K562 (cell line): ENCODE measurements at regions not wholly inside any gene's neighbourhood (a gene's known extent, or its start where the extent isn't known, plus 50 kb on each side); places are given as distances from the start of the nearest gene placed in this dataset.

ENCODE experiments used
- ATAC-seq: fragments of 200-7000 bp; cut with Tn5 transposase; 3 replicates; pipeline ENCODE4 v1.9.1; 2020; ENCODE audit warnings: moderate library complexity
- BruUV-seq: library from RNA; stranded (reverse); fragments of 400-500 nt; replicated peaks from 2 replicates; lab custom pipeline; 2021; lab: Mats Ljungman, UMichigan
- CTCF ChIA-PET: fragments of 300-600 bp; formaldehyde crosslinking; extraction: SDS; loops from one replicate; lab custom pipeline; 2021; ENCODE audit warnings: low intra/inter-chr PET ratio; lab: Yijun Ruan, JAX
- POLR2A ChIA-PET: fragments of 300-600, 350-650 bp; sonication (Branson Sonifier 250); formaldehyde crosslinking; extraction: SDS; loops from one replicate; lab custom pipeline; 2021; ENCODE audit warnings: antibody characterized with exemption, inconsistent platforms; lab: Yijun Ruan, JAX
- DNase-seq, 4 experiments: peaks; one replicate each; pipeline versions ENCODE4 v3.0.0 to v3.0.0-alpha.2; 2011 to 2018; ENCODE audit warnings: low spot score in 3 of 4, mixed read lengths in 3 of 4; ENCODE audit errors: extremely low read depth in 1 of 4
- FAIRE-seq: peaks from 2 replicates; lab custom pipeline; 2011; peaks lifted over from hg19 to GRCh38; lab: Jason Lieb, UNC
- H2AFZ ChIP-seq: 2 replicates; pipeline ENCODE4 v1.6.0; 2011; ENCODE audit warnings: low read depth, low read length, control low read depth, inconsistent platforms
- H3K27ac ChIP-seq: fragments of 200-600 bp; 3 replicates; pipeline ENCODE4 v1.8.0; 2011; ENCODE audit warnings: low read depth, mild to moderate bottlenecking, control low read depth, inconsistent platforms, low read length, moderate library complexity, mixed read lengths; ENCODE audit errors: extremely low read depth
- H3K27me3 ChIP-seq, 2 experiments: fragments of 300-600 bp in 1 of 2; 2 replicates in 1 of 2; 3 replicates in 1 of 2; pipeline versions ENCODE4 v1.6.0 to v1.8.0; 2011; ENCODE audit warnings: inconsistent platforms in 2 of 2, low read length in 2 of 2, mild to moderate bottlenecking in 1 of 2, mixed read lengths in 1 of 2, moderate library complexity in 1 of 2; ENCODE audit not compliant: control insufficient read depth in 2 of 2, insufficient read depth in 2 of 2
- H3K36me3 ChIP-seq: fragments of 300-600 bp; 3 replicates; pipeline ENCODE4 v1.8.0; 2011; ENCODE audit warnings: mild to moderate bottlenecking, low read length, inconsistent platforms; ENCODE audit not compliant: control insufficient read depth, insufficient read depth
- H3K4me1 ChIP-seq, 2 experiments: fragments of 200-600 bp in 1 of 2; replicated peaks in 1 of 2; 2 replicates in 1 of 2; 3 replicates in 1 of 2; pipeline versions ENCODE4 v1.5.1 to v1.8.0; 2011; ENCODE audit warnings: inconsistent platforms in 2 of 2, low read length in 2 of 2, mild to moderate bottlenecking in 1 of 2, mixed read lengths in 1 of 2, moderate library complexity in 1 of 2; ENCODE audit not compliant: control insufficient read depth in 2 of 2, insufficient read depth in 2 of 2
- H3K4me2 ChIP-seq: 2 replicates; pipeline ENCODE4 v1.6.1; 2011; ENCODE audit warnings: low read length, control low read depth, inconsistent platforms, mixed read lengths; ENCODE audit not compliant: insufficient read depth
- H3K4me3 ChIP-seq: fragments of 200-600 bp; sonication (generic), shearing (Covaris generic); 2 replicates; pipeline ENCODE4 v1.5.1; 2016; ENCODE audit warnings: control low read depth, inconsistent platforms
- H3K79me2 ChIP-seq: fragments of 200-600 bp; 3 replicates; pipeline ENCODE4 v1.8.0; 2011; ENCODE audit warnings: low read length, inconsistent platforms; ENCODE audit not compliant: control insufficient read depth, insufficient read depth
- H3K9ac ChIP-seq, 2 experiments: 2 replicates each; pipeline versions ENCODE4 v1.6.0 to v1.6.1; 2011; ENCODE audit warnings: low read depth in 2 of 2, low read length in 2 of 2, control low read depth in 1 of 2, inconsistent platforms in 1 of 2, mild to moderate bottlenecking in 1 of 2, mixed read lengths in 1 of 2; ENCODE audit not compliant: insufficient read depth in 1 of 2
- H3K9me1 ChIP-seq: one replicate; pipeline ENCODE4 v1.6.0; 2011; ENCODE audit warnings: inconsistent platforms, mild to moderate bottlenecking, low read length, moderate library complexity; ENCODE audit not compliant: control insufficient read depth, insufficient read depth
- H3K9me3 ChIP-seq: replicated peaks from 2 replicates; pipeline ENCODE4 v1.5.1; 2011; ENCODE audit warnings: low read depth, low read length, inconsistent platforms; ENCODE audit not compliant: control insufficient read depth, insufficient read depth
- H4K20me1 ChIP-seq: replicated peaks from 2 replicates; pipeline ENCODE4 v1.6.1; 2011; ENCODE audit warnings: low read length, inconsistent platforms, mixed read lengths; ENCODE audit not compliant: control insufficient read depth, insufficient read depth
- ETV6 ChIP-seq, 3 experiments: fragments of 150-350 bp in 1 of 3; sonication (generic) in 1 of 3; formaldehyde crosslinking in 1 of 3; IDR thresholded peaks; 2 replicates each; pipeline versions ENCODE4 v1.6.1 to v1.8.0; 2014 to 2022; ENCODE audit warnings: borderline replicate concordance in 2 of 3, low read depth in 2 of 3, antibody characterized with exemption in 1 of 3, low read length in 1 of 3, mild to moderate bottlenecking in 1 of 3, missing genetic modification reagents in 1 of 3
- FOXK1 ChIP-seq: sonication (generic); formaldehyde crosslinking; IDR thresholded peaks from 2 replicates; pipeline ENCODE4 v1.8.0; 2022; ENCODE audit warnings: missing genetic modification reagents, mild to moderate bottlenecking, borderline replicate concordance
- HIVEP1 ChIP-seq: fragments of 250-450 bp; sonication (Bioruptor Pico); IDR thresholded peaks from 2 replicates; pipeline ENCODE4 v1.4.0; 2020; ENCODE audit warnings: mild to moderate bottlenecking
- HMBOX1 ChIP-seq: sonication (generic); IDR thresholded peaks from 2 replicates; pipeline ENCODE4 v1.6.1; 2016
- TAF15 ChIP-seq: fragments of 200-400 bp; formaldehyde crosslinking; IDR thresholded peaks from 2 replicates; pipeline ENCODE4 v1.6.1; 2017; ENCODE audit warnings: mild to moderate bottlenecking, low read depth, low read length, moderate library complexity
- ZNF398 ChIP-seq: fragments of 250-450 bp; sonication (Bioruptor Pico); IDR thresholded peaks from 2 replicates; pipeline ENCODE4 v1.8.0; 2021; ENCODE audit warnings: moderate library complexity, mild to moderate bottlenecking, inconsistent platforms
- ZZZ3 ChIP-seq: fragments of 450-650 bp; IDR thresholded peaks from 2 replicates; pipeline ENCODE4 v1.6.1; 2016; ENCODE audit warnings: antibody characterized with exemption, mild to moderate bottlenecking, moderate library complexity
- WGBS: fragments of 100-300 bp; shearing (Covaris generic); methylation state at CpG from one replicate; pipeline ENCODE4 v1.1.6; 2016; ENCODE audit warnings: low coverage, mixed read lengths; ENCODE audit not compliant: insufficient coverage; ENCODE audit errors: missing lambda C conversion rate; 5-methylcytosine and 5-hydroxymethylcytosine counted together
- in situ Hi-C: fragments of 300-500 bp; cut with MboI; formaldehyde crosslinking; loops from 4 replicates; pipeline ENCODE4 v1.15.0; 2018; ENCODE audit warnings: inconsistent platforms, mixed read lengths
- intact Hi-C: fragments of 100-400 bp; cut with micrococcal nuclease; formaldehyde crosslinking; loops from 2 replicates; pipeline ENCODE4 v1.14.2; 2022
- TF ChIP-seq, protein P1 (sequence below), 2 experiments: fragments of 450-650 bp; IDR thresholded peaks; 2 replicates each; pipeline ENCODE4 v1.6.1; 2018; ENCODE audit warnings: mild to moderate bottlenecking in 2 of 2, low read depth in 1 of 2; ENCODE audit not compliant: partially characterized antibody in 2 of 2

GRCh38 chr5:27252911-27253310 lies 214.5 kb upstream of the CDH9 start (continued):
- TF ChIP-seq, protein P1, sequence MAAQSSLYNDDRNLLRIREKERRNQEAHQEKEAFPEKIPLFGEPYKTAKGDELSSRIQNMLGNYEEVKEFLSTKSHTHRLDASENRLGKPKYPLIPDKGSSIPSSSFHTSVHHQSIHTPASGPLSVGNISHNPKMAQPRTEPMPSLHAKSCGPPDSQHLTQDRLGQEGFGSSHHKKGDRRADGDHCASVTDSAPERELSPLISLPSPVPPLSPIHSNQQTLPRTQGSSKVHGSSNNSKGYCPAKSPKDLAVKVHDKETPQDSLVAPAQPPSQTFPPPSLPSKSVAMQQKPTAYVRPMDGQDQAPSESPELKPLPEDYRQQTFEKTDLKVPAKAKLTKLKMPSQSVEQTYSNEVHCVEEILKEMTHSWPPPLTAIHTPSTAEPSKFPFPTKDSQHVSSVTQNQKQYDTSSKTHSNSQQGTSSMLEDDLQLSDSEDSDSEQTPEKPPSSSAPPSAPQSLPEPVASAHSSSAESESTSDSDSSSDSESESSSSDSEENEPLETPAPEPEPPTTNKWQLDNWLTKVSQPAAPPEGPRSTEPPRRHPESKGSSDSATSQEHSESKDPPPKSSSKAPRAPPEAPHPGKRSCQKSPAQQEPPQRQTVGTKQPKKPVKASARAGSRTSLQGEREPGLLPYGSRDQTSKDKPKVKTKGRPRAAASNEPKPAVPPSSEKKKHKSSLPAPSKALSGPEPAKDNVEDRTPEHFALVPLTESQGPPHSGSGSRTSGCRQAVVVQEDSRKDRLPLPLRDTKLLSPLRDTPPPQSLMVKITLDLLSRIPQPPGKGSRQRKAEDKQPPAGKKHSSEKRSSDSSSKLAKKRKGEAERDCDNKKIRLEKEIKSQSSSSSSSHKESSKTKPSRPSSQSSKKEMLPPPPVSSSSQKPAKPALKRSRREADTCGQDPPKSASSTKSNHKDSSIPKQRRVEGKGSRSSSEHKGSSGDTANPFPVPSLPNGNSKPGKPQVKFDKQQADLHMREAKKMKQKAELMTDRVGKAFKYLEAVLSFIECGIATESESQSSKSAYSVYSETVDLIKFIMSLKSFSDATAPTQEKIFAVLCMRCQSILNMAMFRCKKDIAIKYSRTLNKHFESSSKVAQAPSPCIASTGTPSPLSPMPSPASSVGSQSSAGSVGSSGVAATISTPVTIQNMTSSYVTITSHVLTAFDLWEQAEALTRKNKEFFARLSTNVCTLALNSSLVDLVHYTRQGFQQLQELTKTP (IDR thresholded peaks at IDR 0.05; ENCODE audit: low read depth in 1 of 2, partially characterized antibody in 2 of 2) = no peak
- TF ChIP-seq HIVEP1 (CRISPR knock-in tag) (no peak), FOXK1 (CRISPR knock-in tag) (no peak)

GRCh38 chr5:27242258-27242626 lies 203.9 kb upstream of the CDH9 start:
- in situ Hi-C loops = no loop called here
- FAIRE-seq = no peak

More at GRCh38 chr5:27242258-27242626, 203.9 kb upstream of the CDH9 start:
- Histone ChIP-seq H3K4me3 (no peak overlapping the region), H3K9me3 (no peaks in the 10 kb centered on the region), H3K9me1 (no peaks in the 10 kb centered on the region), H3K9ac (no peak overlapping the region), H2AFZ (no peak overlapping the region), H3K4me2 (no peak overlapping the region), H4K20me1 (no peaks in the 10 kb centered on the region), H3K36me3 (no peaks in the 10 kb centered on the region), H3K27ac (no peak overlapping the region), H3K27me3 (no peaks in the 10 kb centered on the region), H3K4me1 (no peaks in the 10 kb centered on the region), H3K79me2 (peaks cover 13% of the 10 kb centered on the region; the same call in 2 of the 3 replicates)
- no peak for ATAC-seq
- TF ChIP-seq ETV6 (IDR thresholded peaks at IDR 0.05; ENCODE audit: borderline replicate concordance in 1 of 2, low read depth in 2 of 2, low read length in 1 of 2) (no peak), ETV6 (CRISPR knock-in tag; IDR thresholded peaks at IDR 0.05; ENCODE audit: borderline replicate concordance) (no peak), HMBOX1 (no peak), ZZZ3 (no peak), ZNF398 (no peak), TAF15 (no peak)
- WGBS = 35% methylated on average over 2 of the region's 2 CpGs
- ChIA-PET POLR2A (no interaction called here), CTCF (no interaction called here)
- no TSS peak for BruUV-seq
- DNase-seq = no peak
- intact Hi-C loops = no loop called here
